WTC11 (cell line): ENCODE measurements at regions not wholly inside any gene's neighbourhood (a gene's known extent, or its start where the extent isn't known, plus 50 kb on each side); places are given as distances from the start of the nearest gene placed in this dataset.

Experiments
- ATAC-seq: fragments of 200-7000 bp; cut with Tn5 transposase; 2 replicates; pipeline ENCODE4 v1.10.0; 2021; ENCODE audit warnings: mild to moderate bottlenecking, moderate library complexity
- CTCF ChIA-PET: fragments of 300-600 bp; sonication (Branson Sonifier 250); formaldehyde crosslinking; loops from one replicate; lab custom pipeline; 2021; ENCODE audit warnings: antibody characterized with exemption; lab: Charles Lee
- POLR2A ChIA-PET: fragments of 350-600 bp; sonication (Branson Sonifier 250); formaldehyde crosslinking; loops from one replicate; lab custom pipeline; 2021; ENCODE audit warnings: antibody characterized with exemption; lab: Charles Lee
- DNase-seq: peaks from one replicate; pipeline ENCODE4 v3.0.0; 2021; ENCODE audit warnings: low spot score
- H3K27ac Mint-ChIP-seq: 2 replicates; pipeline ENCODE4 v1.8.0; 2021; ENCODE audit warnings: mixed read lengths
- H3K27me3 Mint-ChIP-seq: 2 replicates; pipeline ENCODE4 v1.8.0; 2021; ENCODE audit warnings: low read depth, mild to moderate bottlenecking, moderate library complexity, mixed read lengths
- H3K36me3 Mint-ChIP-seq: 2 replicates; pipeline ENCODE4 v1.8.0; 2021; ENCODE audit warnings: mixed read lengths
- H3K4me1 Mint-ChIP-seq: 2 replicates; pipeline ENCODE4 v1.8.0; 2022; ENCODE audit warnings: mixed read lengths
- H3K4me3 Mint-ChIP-seq: 2 replicates; pipeline ENCODE4 v1.8.0; 2021; ENCODE audit warnings: mild to moderate bottlenecking, moderate library complexity, mixed read lengths
- H3K9me3 Mint-ChIP-seq: 2 replicates; pipeline ENCODE4 v1.8.0; 2021; ENCODE audit warnings: mixed read lengths
- ATF1 ChIP-seq: sonication (generic); formaldehyde crosslinking; IDR thresholded peaks from 2 replicates; pipeline ENCODE4 v1.8.1; 2023; ENCODE audit warnings: mild to moderate bottlenecking, moderate library complexity, missing genetic modification reagents
- CTCF ChIP-seq: fragments of 200-600 bp; IDR thresholded peaks from 2 replicates; pipeline ENCODE4 v1.8.0; 2022; ENCODE audit warnings: antibody characterized with exemption
- E2F1 ChIP-seq: sonication (generic); formaldehyde crosslinking; IDR thresholded peaks from 2 replicates; pipeline ENCODE4 v1.8.0; 2022; ENCODE audit warnings: mild to moderate bottlenecking, missing genetic modification reagents
- E2F5 ChIP-seq: sonication (generic); formaldehyde crosslinking; IDR thresholded peaks from 2 replicates; pipeline ENCODE4 v1.8.1; 2022; ENCODE audit warnings: mild to moderate bottlenecking, moderate library complexity, missing genetic modification reagents
- FOXP1 ChIP-seq: sonication (generic); formaldehyde crosslinking; IDR thresholded peaks from 2 replicates; pipeline ENCODE4 v1.8.0; 2022; ENCODE audit warnings: missing genetic modification reagents, mild to moderate bottlenecking, moderate library complexity, borderline replicate concordance
- HMGXB4 ChIP-seq: sonication (generic); formaldehyde crosslinking; IDR thresholded peaks from 2 replicates; pipeline ENCODE4 v1.8.1; 2023; ENCODE audit warnings: mild to moderate bottlenecking, moderate library complexity, missing genetic modification reagents
- MAX ChIP-seq: sonication (generic); formaldehyde crosslinking; IDR thresholded peaks from 2 replicates; pipeline ENCODE4 v1.8.0; 2022; ENCODE audit warnings: mild to moderate bottlenecking, missing genetic modification reagents
- MLX ChIP-seq: sonication (generic); formaldehyde crosslinking; IDR thresholded peaks from 2 replicates; pipeline ENCODE4 v1.8.1; 2023; ENCODE audit warnings: mild to moderate bottlenecking, missing genetic modification reagents, moderate library complexity
- MYBL2 ChIP-seq: sonication (generic); formaldehyde crosslinking; IDR thresholded peaks from 2 replicates; pipeline ENCODE4 v1.8.1; 2023; ENCODE audit warnings: mild to moderate bottlenecking, moderate library complexity, missing genetic modification reagents
- NR1H2 ChIP-seq: sonication (generic); formaldehyde crosslinking; IDR thresholded peaks from 2 replicates; pipeline ENCODE4 v1.9.0; 2021; ENCODE audit warnings: mild to moderate bottlenecking, moderate library complexity, missing genetic modification reagents
- NR3C1 ChIP-seq: sonication (generic); formaldehyde crosslinking; conservative IDR thresholded peaks from 2 replicates; pipeline ENCODE4 v1.8.1; 2023; ENCODE audit warnings: low read depth, mild to moderate bottlenecking, missing genetic modification reagents
- PREB ChIP-seq: sonication (generic); formaldehyde crosslinking; IDR thresholded peaks from 2 replicates; pipeline ENCODE4 v1.8.1; 2022; ENCODE audit warnings: mild to moderate bottlenecking, missing genetic modification reagents, moderate library complexity, borderline replicate concordance
- SMAD3 ChIP-seq: sonication (generic); formaldehyde crosslinking; IDR thresholded peaks from 2 replicates; pipeline ENCODE4 v1.8.0; 2022; ENCODE audit warnings: missing genetic modification reagents, mild to moderate bottlenecking, borderline replicate concordance
- STAT6 ChIP-seq: sonication (generic); formaldehyde crosslinking; conservative IDR thresholded peaks from 2 replicates; pipeline ENCODE4 v1.8.1; 2023; ENCODE audit warnings: mild to moderate bottlenecking, low read depth, missing genetic modification reagents, moderate library complexity
- TEAD4 ChIP-seq: sonication (generic); formaldehyde crosslinking; IDR thresholded peaks from 2 replicates; pipeline ENCODE4 v1.8.0; 2022; ENCODE audit warnings: mild to moderate bottlenecking, missing genetic modification reagents
- USF2 ChIP-seq: sonication (generic); formaldehyde crosslinking; IDR thresholded peaks from 2 replicates; pipeline ENCODE4 v1.8.1; 2023; ENCODE audit warnings: mild to moderate bottlenecking, missing genetic modification reagents, moderate library complexity
- ZMAT4 ChIP-seq: fragments of 250-450 bp; sonication (Bioruptor Pico); IDR thresholded peaks from 2 replicates; pipeline ENCODE4 v1.9.0; 2021; ENCODE audit warnings: mild to moderate bottlenecking
- ZNF232 ChIP-seq: sonication (generic); formaldehyde crosslinking; IDR thresholded peaks from 2 replicates; pipeline ENCODE4 v1.8.0; 2022; ENCODE audit warnings: mild to moderate bottlenecking, missing genetic modification reagents
- ZNF263 ChIP-seq: sonication (generic); formaldehyde crosslinking; IDR thresholded peaks from 2 replicates; pipeline ENCODE4 v1.8.1; 2022; ENCODE audit warnings: low read depth, mild to moderate bottlenecking, moderate library complexity, missing genetic modification reagents
- ZNF671 ChIP-seq: fragments of 250-450 bp; sonication (Bioruptor Pico); IDR thresholded peaks from 2 replicates; pipeline ENCODE4 v1.8.0; 2021; ENCODE audit warnings: mild to moderate bottlenecking

GRCh38 chr2:16002144-16002543, 61.8 kb downstream of the MYCN start (continued):
- TF ChIP-seq ATF1 (no peak), SMAD3 (CRISPR knock-in tag) (no peak), STAT6 (no peak), MAX (CRISPR knock-in tag) (no peak), E2F1 (CRISPR knock-in tag) (no peak)

- no peak overlapping the region for H3K27ac Mint-ChIP-seq
- no peaks in the 10 kb centered on the region; the same call in none of the 2 replicates for H3K27me3 Mint-ChIP-seq
- DNase-seq (no peak), ATAC-seq (no peak)
- H3K4me3 Mint-ChIP-seq = no peak overlapping the region
- ChIA-PET POLR2A (no interaction called here), CTCF (interaction anchor here (0.6 kb wide), 1 partner anchor 61 kb away, joined by 3 read pairs; the partner anchor contains the start of gene MYCN)
- peaks cover 14% of the 10 kb centered on the region for H3K4me1 Mint-ChIP-seq
- peaks cover 3% of the 10 kb centered on the region; the same call in 1 of the 2 replicates for H3K36me3 Mint-ChIP-seq
- H3K9me3 Mint-ChIP-seq = peaks cover 17% of the 10 kb centered on the region
- TF ChIP-seq NR3C1 (CRISPR knock-in tag) = no peak
- no peak for TF ChIP-seq MYBL2
- no peak for TF ChIP-seq TEAD4 (CRISPR knock-in tag)
- no peak for TF ChIP-seq MLX (CRISPR knock-in tag)
- TF ChIP-seq NR1H2 (CRISPR knock-in tag) = no peak
- no peak for TF ChIP-seq PREB (CRISPR knock-in tag)
- TF ChIP-seq ZNF232 (CRISPR knock-in tag) = no peak
- TF ChIP-seq USF2 (CRISPR knock-in tag) = no peak
- TF ChIP-seq E2F5 (CRISPR knock-in tag) = no peak
- no peak for TF ChIP-seq HMGXB4 (CRISPR knock-in tag)
- TF ChIP-seq CTCF = no peak
- TF ChIP-seq FOXP1 (CRISPR knock-in tag) = no peak
- TF ChIP-seq ZNF671 (CRISPR knock-in tag) = no peak
- TF ChIP-seq ZNF263 (CRISPR knock-in tag) = no peak
- no peak for TF ChIP-seq ZMAT4 (CRISPR knock-in tag)
Observed at GRCh38 chr2:16000642-16001041, 60.3 kb downstream of the MYCN start.
